H1 (cell line): ENCODE measurements at regions not wholly inside any gene's neighbourhood (a gene's known extent, or its start where the extent isn't known, plus 50 kb on each side); places are given as distances from the start of the nearest gene placed in this dataset.

ENCODE experiments used
- CTCF ChIA-PET: fragments of 300-600 bp; sonication (Branson Sonifier 250); formaldehyde crosslinking; loops from one replicate; lab custom pipeline; 2021; ENCODE audit not compliant: partially characterized antibody; lab: Charles Lee
- POLR2A ChIA-PET: fragments of 300-600 bp; sonication (Branson Sonifier 250); formaldehyde crosslinking; loops from one replicate; lab custom pipeline; 2021; ENCODE audit warnings: inconsistent platforms; ENCODE audit not compliant: partially characterized antibody; lab: Charles Lee
- DNase-seq, 2 experiments: peaks; one replicate each; pipeline versions ENCODE4 v3.0.0 to v3.0.0-alpha.2; 2010 to 2022; ENCODE audit warnings: low spot score in 2 of 2, low read depth in 1 of 2, mixed read lengths in 1 of 2
- FAIRE-seq: peaks from 2 replicates; lab custom pipeline; 2011; peaks lifted over from hg19 to GRCh38; lab: Jason Lieb, UNC
- H2AFZ ChIP-seq: 2 replicates; pipeline ENCODE4 v1.8.1; 2012; ENCODE audit warnings: low read length, inconsistent platforms
- H2AK5ac ChIP-seq: 2 replicates; pipeline ENCODE4 v1.6.1; 2013; ENCODE audit warnings: low read depth, low read length
- H2BK120ac ChIP-seq: replicated peaks from 2 replicates; pipeline ENCODE3; 2013; ENCODE audit warnings: low read depth, low read length, inconsistent platforms
- H2BK12ac ChIP-seq: 2 replicates; pipeline ENCODE4 v1.6.1; 2013; ENCODE audit warnings: low read depth, low read length
- H2BK15ac ChIP-seq: 2 replicates; pipeline ENCODE4 v1.6.1; 2013; ENCODE audit warnings: low read length
- H2BK20ac ChIP-seq: 2 replicates; pipeline ENCODE4 v1.6.1; 2013; ENCODE audit warnings: low read length
- H2BK5ac ChIP-seq: 2 replicates; pipeline ENCODE4 v1.6.1; 2013; ENCODE audit warnings: low read depth, low read length
- H3K14ac ChIP-seq: 2 replicates; pipeline ENCODE4 v1.6.1; 2013; ENCODE audit warnings: inconsistent platforms; ENCODE audit not compliant: insufficient read length
- H3K18ac ChIP-seq: 2 replicates; pipeline ENCODE4 v1.6.1; 2013; ENCODE audit warnings: low read length; ENCODE audit errors: extremely low read depth
- H3K23ac ChIP-seq: 2 replicates; pipeline ENCODE4 v1.6.1; 2013; ENCODE audit warnings: inconsistent platforms; ENCODE audit not compliant: insufficient read length
- H3K23me2 ChIP-seq: 2 replicates; pipeline ENCODE4 v1.6.1; 2013; ENCODE audit warnings: low read depth, low read length
- H3K27ac ChIP-seq: 2 replicates; pipeline ENCODE4 v1.6.1; 2011; ENCODE audit warnings: low read depth, low read length, inconsistent platforms
- H3K27me3 ChIP-seq, 4 experiments: replicated peaks in 1 of 4; 1 replicate in 1 of 4; 2 replicates in 3 of 4; pipeline versions ENCODE4 v1.6.1 to v1.8.1; 2011 to 2013; ENCODE audit warnings: low read length in 3 of 4, mild to moderate bottlenecking in 3 of 4, inconsistent platforms in 2 of 4, mixed read lengths in 2 of 4, moderate library complexity in 1 of 4; ENCODE audit not compliant: control insufficient read depth in 3 of 4, insufficient read depth in 3 of 4; ENCODE audit errors: extremely low read depth in 1 of 4
- H3K36me3 ChIP-seq, 4 experiments: 2 replicates each; pipeline versions ENCODE4 v1.6.1 to v1.8.1; 2011 to 2013; ENCODE audit warnings: mild to moderate bottlenecking in 4 of 4, low read length in 3 of 4, moderate library complexity in 2 of 4, control low read depth in 1 of 4, inconsistent platforms in 1 of 4; ENCODE audit not compliant: insufficient read depth in 4 of 4, control insufficient read depth in 2 of 4
- H3K4ac ChIP-seq: replicated peaks from 2 replicates; pipeline ENCODE3; 2013; ENCODE audit warnings: low read length, low read depth, mixed read lengths, inconsistent platforms; ENCODE audit not compliant: insufficient read length
- H3K4me1 ChIP-seq, 4 experiments: replicated peaks in 1 of 4; 1 replicate in 1 of 4; 2 replicates in 3 of 4; pipeline versions ENCODE4 v1.6.1 to v1.8.1; 2011 to 2013; ENCODE audit warnings: low read length in 3 of 4, inconsistent platforms in 2 of 4, mixed read lengths in 1 of 4; ENCODE audit not compliant: insufficient read depth in 4 of 4, control insufficient read depth in 3 of 4
- H3K4me2 ChIP-seq, 2 experiments: 2 replicates each; pipeline versions ENCODE4 v1.6.1 to v1.8.1; 2011 to 2013; ENCODE audit warnings: low read depth in 2 of 2, low read length in 2 of 2, control low read depth in 1 of 2, inconsistent platforms in 1 of 2, mild to moderate bottlenecking in 1 of 2; ENCODE audit not compliant: insufficient read depth in 1 of 2
- H3K4me3 ChIP-seq, 4 experiments: fragments of 200-600, 300-600 bp in 1 of 4; sonication (generic), shearing (Covaris generic), sonication (Bioruptor Twin) in 1 of 4; 2 replicates each; pipeline versions ENCODE4 v1.5.1 to v1.8.1; 2011 to 2016; ENCODE audit warnings: low read length in 4 of 4, low read depth in 3 of 4, control low read depth in 2 of 4, inconsistent platforms in 2 of 4, mild to moderate bottlenecking in 2 of 4, mixed read lengths in 1 of 4, moderate library complexity in 1 of 4; ENCODE audit not compliant: insufficient read depth in 2 of 4; ENCODE audit errors: extremely low read depth in 1 of 4
- H3K56ac ChIP-seq: replicated peaks from 2 replicates; pipeline ENCODE3; 2013; ENCODE audit warnings: low read depth, mild to moderate bottlenecking, mixed read lengths, low read length, inconsistent platforms; ENCODE audit not compliant: insufficient read length
- H3K79me1 ChIP-seq: 2 replicates; pipeline ENCODE4 v1.6.1; 2013; ENCODE audit warnings: low read depth, low read length, control low read depth
- H3K79me2 ChIP-seq, 2 experiments: 2 replicates each; pipeline versions ENCODE4 v1.6.1 to v1.8.1; 2012 to 2013; ENCODE audit warnings: low read length in 2 of 2, mild to moderate bottlenecking in 2 of 2, inconsistent platforms in 1 of 2; ENCODE audit not compliant: insufficient read depth in 2 of 2, control insufficient read depth in 1 of 2
- H3K9ac ChIP-seq, 4 experiments: replicated peaks in 1 of 4; 1 replicate in 1 of 4; 2 replicates in 3 of 4; pipeline versions ENCODE4 v1.6.1 to v1.8.1; 2011 to 2013; ENCODE audit warnings: low read depth in 3 of 4, low read length in 3 of 4, control low read depth in 2 of 4, mild to moderate bottlenecking in 2 of 4, moderate library complexity in 2 of 4, inconsistent platforms in 1 of 4; ENCODE audit errors: extremely low read depth in 1 of 4
- H3K9me3 ChIP-seq, 2 experiments: 2 replicates each; pipeline versions ENCODE4 v1.6.1 to v1.8.1; 2012 to 2013; ENCODE audit warnings: mild to moderate bottlenecking in 2 of 2, moderate library complexity in 2 of 2, control low read depth in 1 of 2, inconsistent platforms in 1 of 2, low read depth in 1 of 2, low read length in 1 of 2, mixed read lengths in 1 of 2; ENCODE audit not compliant: insufficient read depth in 2 of 2
- H4K20me1 ChIP-seq, 2 experiments: replicated peaks in 1 of 2; 2 replicates each; pipeline versions ENCODE3 to v1.8.1; 2011 to 2013; ENCODE audit warnings: inconsistent platforms in 2 of 2, low read length in 2 of 2, mild to moderate bottlenecking in 1 of 2; ENCODE audit not compliant: insufficient read depth in 2 of 2, control insufficient read depth in 1 of 2
- H4K5ac ChIP-seq: 2 replicates; pipeline ENCODE4 v1.6.1; 2013; ENCODE audit warnings: low read length, low read depth, mixed read lengths, inconsistent platforms; ENCODE audit not compliant: insufficient read length
- H4K8ac ChIP-seq: 2 replicates; pipeline ENCODE4 v1.8.0; 2013; ENCODE audit warnings: mild to moderate bottlenecking, moderate library complexity, low read length, inconsistent platforms; ENCODE audit not compliant: insufficient read depth; ENCODE audit errors: extremely low read depth
- H4K91ac ChIP-seq: replicated peaks from 2 replicates; pipeline ENCODE3; 2013; ENCODE audit warnings: low read length, mixed read lengths, inconsistent platforms; ENCODE audit not compliant: insufficient read length
- CEBPB ChIP-seq: IDR thresholded peaks from 2 replicates; pipeline ENCODE4 v1.6.1; 2012; ENCODE audit warnings: low read depth, low read length
- CHD1 ChIP-seq: IDR thresholded peaks from 2 replicates; pipeline ENCODE4 v1.6.1; 2012; ENCODE audit warnings: low read depth, low read length, improper control_type of control experiment
- KDM4A ChIP-seq: IDR thresholded peaks from one replicate; pipeline ENCODE4 v1.7.1; 2012; ENCODE audit warnings: low read depth, mild to moderate bottlenecking, moderate library complexity, low read length, inconsistent platforms; ENCODE audit not compliant: severe bottlenecking
- MAX ChIP-seq: IDR thresholded peaks from 2 replicates; pipeline ENCODE4 v1.6.1; 2012; ENCODE audit warnings: inconsistent platforms
- POLR2AphosphoS5 ChIP-seq: IDR thresholded peaks from 2 replicates; pipeline ENCODE4 v1.6.1; 2011; ENCODE audit warnings: low read depth, low read length
- TCF12 ChIP-seq: IDR thresholded peaks from 2 replicates; pipeline ENCODE4 v1.6.1; 2011; ENCODE audit warnings: low read depth, mild to moderate bottlenecking, low read length

GRCh38 chr10:37582237-37582636, 275.2 kb downstream of the ZNF248 start:
- Histone ChIP-seq H2BK20ac (no peak overlapping the region), H3K23me2 (no peaks in the 10 kb centered on the region), H2AFZ (no peak overlapping the region), H3K9me3 (peaks cover 22 to 50% of the 10 kb centered on the region in 2 experiments; a peak in 3 of 4 replicates), H2BK15ac (no peak overlapping the region), H3K18ac (no peak overlapping the region), H3K14ac (no peak overlapping the region), H3K56ac (no peak overlapping the region), H3K4me3 (no peak overlapping the region), H4K8ac (no peak overlapping the region), H3K4ac (no peak overlapping the region), H3K4me2 (no peak overlapping the region), H4K91ac (no peak overlapping the region), H2BK12ac (no peak overlapping the region), H3K27ac (no peak overlapping the region), H3K36me3 (no peaks in the 10 kb centered on the region), H3K9ac (no peak overlapping the region), H3K23ac (no peak overlapping the region), H3K79me1 (no peaks in the 10 kb centered on the region), H3K4me1 (no peaks in the 10 kb centered on the region), H2BK120ac (no peak overlapping the region), H4K5ac (no peak overlapping the region), H3K79me2 (no peaks in the 10 kb centered on the region), H2BK5ac (no peak overlapping the region), H3K27me3 (no peaks in the 10 kb centered on the region), H4K20me1 (no peaks in the 10 kb centered on the region), H2AK5ac (no peak overlapping the region)
- CTCF ChIA-PET = no interaction called here
- FAIRE-seq (no peak), DNase-seq (no peak)
- POLR2A ChIA-PET = no interaction called here
- no peak for TF ChIP-seq CEBPB
- TF ChIP-seq TCF12 = no peak
- TF ChIP-seq MAX = no peak
- TF ChIP-seq KDM4A = no peak
- TF ChIP-seq POLR2AphosphoS5 = no peak
- TF ChIP-seq CHD1 = no peak
